Neural progenitor cell (in vitro differentiated cells): ENCODE measurements at regions not wholly inside any gene's neighbourhood (a gene's known extent, or its start where the extent isn't known, plus 50 kb on each side); places are given as distances from the start of the nearest gene placed in this dataset.

Experiments used
- CTCF ChIP-seq: fragments of 200-600 bp; sonication (generic); IDR thresholded peaks from 2 replicates; pipeline ENCODE4 v1.5.1; 2017; ENCODE audit warnings: antibody characterized with exemption, mild to moderate bottlenecking
- EZH2 ChIP-seq: fragments of 200-600 bp; sonication (generic); IDR thresholded peaks from 2 replicates; pipeline ENCODE4 v1.6.1; 2017; ENCODE audit warnings: antibody characterized with exemption, mild to moderate bottlenecking, moderate library complexity
- EZH2phosphoT487 ChIP-seq: fragments of 200-600 bp; sonication (generic); IDR thresholded peaks from 2 replicates; pipeline ENCODE4 v1.6.1; 2017; ENCODE audit warnings: antibody characterized with exemption

GRCh38 chr1:114292835-114293234 lies 139.2 kb upstream of the SYT6 start:
- no peak for TF ChIP-seq CTCF
- no peak for TF ChIP-seq EZH2phosphoT487
- TF ChIP-seq EZH2: no peak
